GM19463 (cell line): ENCODE measurements at regions not wholly inside any gene's neighbourhood (a gene's known extent, or its start where the extent isn't known, plus 50 kb on each side); places are given as distances from the start of the nearest gene placed in this dataset.

ENCODE experiments used
- ATAC-seq: cut with Tn5 transposase; IDR thresholded peaks from one replicate; pipeline ENCODE4 v1.9.1; 2021; ENCODE audit warnings: mild to moderate bottlenecking, moderate library complexity; ENCODE audit not compliant: unreplicated experiment

DNA sequence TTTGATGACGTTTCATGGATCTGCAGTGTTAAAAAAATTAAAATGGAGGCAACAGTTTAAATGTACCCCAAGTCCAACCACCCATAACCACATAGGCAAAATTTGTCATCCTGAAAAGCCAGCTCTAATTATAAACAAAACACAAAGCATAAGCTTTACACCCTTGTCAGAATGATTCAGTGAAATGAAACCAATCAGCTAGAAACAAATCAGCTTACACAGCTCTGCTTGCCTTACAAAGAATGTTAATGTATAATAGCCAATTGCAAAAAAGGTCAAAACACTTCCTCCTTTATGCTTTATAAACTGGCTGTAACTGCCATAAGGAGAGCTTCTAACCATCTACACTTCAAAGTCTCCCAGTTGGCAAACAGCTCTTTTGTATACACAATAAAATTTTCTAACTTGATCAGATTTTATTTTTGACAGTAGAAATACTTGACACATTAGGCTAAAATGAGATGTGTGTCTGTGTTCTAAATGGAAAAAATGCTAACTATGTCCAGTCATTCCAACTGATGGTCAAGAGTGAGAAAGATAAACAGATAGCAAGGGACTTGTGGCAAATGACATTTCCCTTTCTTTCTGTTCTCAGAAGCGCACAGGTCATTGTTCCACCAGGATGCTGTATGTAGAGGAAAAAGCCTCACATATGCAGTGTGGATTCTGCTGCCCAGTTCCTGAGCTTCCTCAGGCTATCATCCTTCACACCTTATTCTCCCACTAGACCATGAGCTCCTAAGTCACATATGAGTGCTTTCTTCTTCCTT lies 344.3 kb upstream of the ID4 start:
- ATAC-seq: no peak

DNA sequence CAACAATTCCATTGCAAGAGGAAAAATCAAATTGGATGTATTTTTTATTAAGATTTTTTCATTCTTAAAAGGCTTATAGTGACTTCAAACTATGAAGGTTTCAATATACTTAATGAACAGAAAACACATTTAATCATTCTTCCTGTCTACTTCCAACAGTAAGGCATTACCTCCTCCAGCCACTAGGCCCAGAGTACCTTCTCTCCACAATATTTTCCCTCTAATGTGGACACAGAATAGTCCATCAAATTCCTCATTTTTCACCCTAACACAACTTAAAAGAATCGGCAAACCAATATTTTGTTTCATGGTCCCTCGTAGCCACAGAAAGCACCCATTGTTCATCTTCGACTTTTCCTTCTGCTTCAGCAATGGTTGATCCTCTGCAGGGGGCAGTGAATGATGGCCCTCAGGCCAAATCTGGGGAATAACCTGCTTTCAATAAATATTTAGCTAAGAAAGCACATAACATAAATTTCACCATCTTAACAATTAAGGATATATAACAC lies 335.4 kb upstream of the ID4 start:
- no peak for ATAC-seq

DNA sequence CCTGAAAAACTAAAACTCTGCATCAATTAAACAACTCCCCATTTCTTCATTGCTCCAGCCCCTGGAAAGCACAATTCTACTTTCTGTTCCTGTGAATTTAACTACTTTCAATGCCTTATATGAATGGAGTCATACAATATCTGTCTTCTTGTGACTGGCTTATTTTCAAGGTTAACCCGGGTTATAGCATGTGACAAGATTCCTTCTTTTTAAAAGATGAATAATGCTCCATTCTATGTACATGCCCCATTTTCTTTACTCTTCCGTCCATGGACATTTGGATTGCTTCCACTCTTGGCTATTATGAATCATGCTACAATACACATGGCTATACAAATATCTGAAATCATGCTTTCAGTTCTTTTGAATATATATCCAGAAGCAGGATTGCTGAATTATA lies 334.9 kb upstream of the ID4 start:
- no peak for ATAC-seq

DNA sequence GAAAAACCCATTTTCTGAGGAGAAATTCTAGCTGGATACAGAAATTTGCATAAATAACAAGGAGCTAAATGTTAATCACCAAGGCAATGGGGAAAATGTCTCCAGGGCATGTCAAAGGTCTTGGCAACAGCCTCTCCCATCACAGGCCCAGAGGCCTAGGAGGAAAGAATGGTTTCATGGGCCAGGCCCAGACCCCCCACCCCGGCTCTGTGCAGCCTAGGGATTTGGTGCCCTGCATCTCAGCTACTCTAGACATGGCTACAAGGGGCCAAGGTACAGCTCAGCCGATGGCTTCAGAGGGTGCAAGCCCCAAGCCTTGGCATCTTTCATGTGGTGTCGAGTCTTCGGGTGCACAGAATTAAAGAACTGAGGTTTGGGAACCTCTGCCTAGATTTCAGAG lies 321.2 kb upstream of the ID4 start:
- ATAC-seq: no peak

DNA sequence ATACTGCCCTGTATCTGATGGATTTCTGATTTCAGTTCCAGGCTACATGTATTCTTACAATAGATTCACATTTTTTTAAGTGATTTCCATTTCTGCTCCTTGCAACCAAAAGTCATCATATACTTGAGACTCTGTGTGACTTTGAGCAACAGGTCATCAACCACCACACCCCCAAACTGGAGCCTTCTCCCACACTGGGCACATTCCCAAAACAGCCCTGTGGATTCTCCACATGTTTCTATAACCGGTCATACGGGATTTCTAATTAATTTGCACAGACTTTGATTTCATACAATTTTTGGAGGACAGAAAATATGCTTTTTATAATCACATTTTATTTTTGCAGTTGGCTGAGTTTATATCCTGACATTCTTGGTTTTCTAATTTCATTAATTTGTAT lies 317.2 kb upstream of the ID4 start:
- no peak for ATAC-seq

DNA sequence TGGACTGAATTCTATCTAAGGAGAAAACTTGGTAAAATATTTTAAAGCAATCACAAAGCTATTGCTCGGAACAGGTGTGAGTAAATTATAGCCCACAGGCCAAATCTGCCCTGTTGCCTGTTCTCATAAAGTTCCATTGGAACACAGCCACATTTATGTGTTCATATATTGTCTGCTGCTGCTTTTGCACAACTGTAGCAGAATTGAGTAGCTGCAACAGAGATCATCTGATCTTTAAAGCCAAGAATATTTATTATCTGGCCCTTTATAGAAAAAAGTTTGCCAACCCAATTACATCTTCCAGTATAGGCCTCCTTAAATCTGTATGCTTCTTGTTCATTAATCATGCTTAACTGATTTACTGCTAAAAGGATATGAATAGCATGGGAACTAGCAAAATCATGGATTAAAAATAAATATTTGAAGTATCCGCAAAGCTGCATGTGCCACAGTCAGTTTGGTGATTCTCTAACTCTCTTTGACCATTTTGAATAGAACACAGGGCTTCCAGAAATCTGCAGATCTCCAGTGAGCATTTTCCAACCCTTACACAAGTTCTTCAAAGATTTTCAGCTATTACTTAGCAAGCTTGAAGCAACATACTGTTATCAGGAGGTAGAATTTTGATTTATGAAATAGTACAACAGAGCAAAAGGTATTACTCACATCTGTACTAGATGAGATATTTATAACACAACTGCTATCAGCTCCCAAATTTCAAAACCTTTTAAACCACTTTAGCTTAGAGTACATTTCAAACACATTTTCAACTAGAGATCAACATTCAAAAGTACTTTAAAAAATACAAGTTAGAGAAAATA lies 312.6 kb upstream of the ID4 start:
- no peak for ATAC-seq

DNA sequence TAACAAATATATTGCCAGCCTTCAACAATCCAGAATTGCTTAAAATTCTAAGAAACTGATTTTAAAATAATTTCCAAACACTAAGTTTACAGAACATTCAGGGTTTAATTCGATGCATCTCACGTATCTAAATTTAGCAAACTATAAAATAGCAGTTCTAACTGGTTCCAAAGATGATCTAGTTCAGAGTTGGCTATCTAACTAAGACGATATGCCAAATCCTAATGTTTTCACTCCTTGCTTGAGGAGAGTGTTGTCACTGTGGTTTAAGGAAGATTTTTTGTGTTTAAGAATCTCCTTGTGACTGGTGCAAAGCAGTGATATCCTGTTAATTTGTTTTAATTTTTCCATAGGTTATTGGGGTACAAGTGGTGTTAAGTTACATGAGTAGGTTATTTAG lies 311.5 kb upstream of the ID4 start:
- no peak for ATAC-seq

DNA sequence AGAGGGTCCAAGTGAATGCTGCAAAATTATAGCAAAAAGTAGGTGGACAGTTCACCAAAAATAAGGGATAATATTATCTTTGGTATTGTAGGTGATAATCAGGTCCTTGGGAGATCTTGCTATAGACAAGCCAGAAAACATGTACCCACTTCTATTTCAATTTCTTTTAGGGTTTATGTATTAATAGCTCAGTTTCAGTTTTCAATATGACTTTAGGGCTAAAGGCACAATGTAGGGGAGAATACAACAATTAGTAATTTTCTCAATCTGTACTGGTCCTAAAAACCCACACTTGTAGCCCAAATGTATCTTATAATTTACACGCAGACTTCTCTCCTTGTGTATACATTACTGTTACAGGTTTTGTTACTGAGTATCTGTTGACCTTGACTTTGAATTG lies 307.0 kb upstream of the ID4 start:
- no peak for ATAC-seq

DNA sequence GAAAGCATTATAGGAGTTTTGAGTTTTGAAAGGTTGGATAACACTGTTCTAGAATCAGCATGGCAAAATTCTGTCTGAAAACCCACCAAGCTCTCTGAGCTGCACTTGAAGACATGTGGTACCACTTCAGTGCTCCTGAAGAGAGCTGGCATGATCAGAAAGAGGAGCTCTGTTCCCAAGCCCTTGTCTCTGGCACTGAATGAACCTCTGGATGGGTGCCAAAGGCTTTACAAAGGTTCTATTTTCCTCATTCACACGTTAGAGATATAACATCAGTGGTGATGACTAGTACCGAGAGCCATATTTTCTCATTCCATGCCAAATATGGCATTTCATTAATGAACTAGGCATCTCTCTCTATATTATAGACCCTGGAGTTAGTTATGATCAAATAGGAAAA lies 301.8 kb upstream of the ID4 start:
- no peak for ATAC-seq

DNA sequence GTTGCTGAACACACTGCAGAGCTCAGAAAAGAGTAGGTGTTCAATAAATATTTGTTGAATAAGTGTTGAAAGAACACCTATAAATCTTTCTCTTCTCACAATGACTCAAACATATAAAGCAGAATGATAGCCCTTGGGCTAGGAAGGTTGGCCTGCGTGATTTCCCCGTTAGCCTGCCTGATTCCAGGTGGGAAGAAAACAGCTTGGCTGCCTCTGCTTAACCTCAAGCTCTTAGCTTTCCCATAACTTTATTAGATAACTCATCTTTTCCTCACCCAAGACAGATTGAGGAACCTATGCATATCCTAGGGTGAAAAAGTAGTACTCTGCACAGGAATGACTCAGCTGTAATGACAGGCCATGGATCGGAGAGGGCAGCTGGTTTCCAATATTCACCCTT lies 300.3 kb upstream of the ID4 start:
- no peak for ATAC-seq

DNA sequence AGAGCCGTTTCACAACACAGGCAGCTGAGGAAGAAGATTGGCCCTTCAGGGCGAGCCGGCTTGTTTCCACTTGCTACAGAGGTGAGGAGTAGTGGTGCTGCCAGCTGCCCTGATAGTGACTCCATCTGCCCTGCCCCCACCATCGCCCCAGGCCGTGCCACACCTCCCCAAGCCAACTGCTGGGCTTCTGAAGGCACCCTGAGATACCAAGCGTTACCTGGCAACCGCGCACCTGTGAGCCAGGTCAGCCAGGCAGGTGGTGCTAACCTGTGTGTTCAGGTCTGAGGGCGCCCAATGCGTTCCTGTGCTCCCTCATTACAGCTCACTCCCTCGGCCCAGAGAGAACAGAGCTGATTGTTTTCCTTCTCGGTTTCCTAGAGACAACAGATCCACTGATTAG lies 299.1 kb upstream of the ID4 start:
- ATAC-seq: no peak

DNA sequence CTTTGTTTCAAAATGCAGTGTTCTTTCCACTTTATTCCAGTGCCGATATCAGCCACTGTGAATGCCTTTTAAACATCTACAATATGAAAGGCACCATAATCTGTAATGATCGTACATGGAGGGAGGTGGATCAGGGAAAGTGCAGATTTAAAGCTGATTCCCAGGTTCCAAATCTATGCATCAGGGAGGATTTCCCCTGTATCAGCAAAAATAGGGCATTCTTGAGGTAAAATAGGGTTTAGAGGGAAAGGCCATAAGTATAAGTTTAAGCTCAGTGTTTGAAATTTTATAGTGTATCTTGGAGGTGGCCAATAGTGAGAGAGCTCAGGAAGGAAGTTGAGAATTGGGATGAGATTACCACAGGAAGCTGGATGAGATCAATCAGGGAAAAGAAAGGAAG lies 289.7 kb upstream of the ID4 start:
- no peak for ATAC-seq

DNA sequence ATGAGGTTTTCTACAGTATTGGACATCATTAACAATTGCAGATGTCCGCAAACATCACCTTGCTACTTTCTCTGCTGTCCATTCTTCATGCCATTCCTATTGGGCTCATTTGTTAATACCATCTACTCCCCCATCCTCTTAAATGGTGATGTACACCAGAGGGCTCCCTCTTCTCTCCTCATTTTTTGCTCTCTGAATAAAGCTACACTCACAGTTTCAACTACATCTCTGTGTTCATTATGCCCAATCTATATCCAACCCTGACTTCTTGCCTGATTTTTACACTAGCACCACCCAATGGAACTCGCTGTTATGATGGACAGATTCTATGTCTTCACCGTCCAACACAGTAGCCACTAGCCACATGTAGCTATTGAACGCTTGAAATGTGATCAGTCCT lies 288.1 kb upstream of the ID4 start:
- ATAC-seq: no peak

DNA sequence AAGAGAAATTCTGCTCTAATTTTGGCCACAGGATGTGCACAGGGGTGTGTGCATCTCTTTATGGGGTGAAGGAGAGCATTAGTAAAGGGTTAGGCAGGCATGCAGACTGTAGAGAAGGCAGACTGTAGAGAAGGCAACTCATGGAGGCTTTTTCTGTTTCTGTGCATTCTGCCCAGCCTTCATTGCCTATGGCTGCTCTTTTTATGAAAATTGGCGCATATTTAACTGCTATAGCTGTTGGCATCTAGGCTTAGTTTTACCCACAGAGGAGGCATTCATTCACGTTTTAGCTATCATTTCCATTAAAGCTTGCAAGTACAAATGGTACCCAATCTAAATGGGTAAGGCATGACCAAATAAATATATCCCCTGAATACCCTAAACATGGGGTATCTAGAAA lies 286.8 kb upstream of the ID4 start:
- no peak for ATAC-seq

DNA sequence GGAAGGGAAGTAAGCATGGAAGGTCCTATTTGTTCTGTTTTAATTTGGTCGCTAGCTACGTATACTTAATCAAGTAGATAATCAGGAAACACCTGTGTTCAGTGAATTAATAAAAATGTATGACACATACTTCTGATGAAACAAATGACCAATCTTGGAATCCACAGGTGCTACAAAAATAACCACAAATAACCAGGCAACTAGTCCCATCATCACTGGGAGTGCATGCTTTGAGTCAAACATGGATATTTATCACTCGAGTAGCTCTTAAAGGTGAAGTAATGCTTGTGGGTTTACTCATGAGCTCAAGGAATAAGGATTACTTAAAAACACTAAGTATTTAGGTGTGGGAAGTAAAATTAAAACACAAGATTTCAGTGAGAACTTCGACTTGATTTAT lies 285.6 kb upstream of the ID4 start:
- ATAC-seq: no peak

DNA sequence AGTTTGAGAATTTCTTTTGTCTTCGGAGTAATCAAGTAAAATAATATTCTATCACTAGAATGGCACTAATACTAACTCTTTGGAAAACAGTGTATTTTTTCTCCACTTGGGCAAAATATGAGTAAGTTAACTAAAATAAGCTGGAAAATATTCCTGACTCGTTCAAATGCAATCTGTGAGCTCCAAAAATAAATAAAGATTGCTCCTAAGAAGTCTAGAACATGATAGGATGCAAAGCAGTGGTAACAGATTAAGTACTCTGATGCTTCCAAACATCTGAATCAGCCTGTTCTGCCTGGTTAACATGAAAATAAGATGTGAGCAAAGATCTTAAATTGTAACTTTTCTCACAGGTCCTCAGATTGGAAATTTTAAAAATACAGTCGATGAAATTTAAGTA lies 285.1 kb upstream of the ID4 start:
- no peak for ATAC-seq

DNA sequence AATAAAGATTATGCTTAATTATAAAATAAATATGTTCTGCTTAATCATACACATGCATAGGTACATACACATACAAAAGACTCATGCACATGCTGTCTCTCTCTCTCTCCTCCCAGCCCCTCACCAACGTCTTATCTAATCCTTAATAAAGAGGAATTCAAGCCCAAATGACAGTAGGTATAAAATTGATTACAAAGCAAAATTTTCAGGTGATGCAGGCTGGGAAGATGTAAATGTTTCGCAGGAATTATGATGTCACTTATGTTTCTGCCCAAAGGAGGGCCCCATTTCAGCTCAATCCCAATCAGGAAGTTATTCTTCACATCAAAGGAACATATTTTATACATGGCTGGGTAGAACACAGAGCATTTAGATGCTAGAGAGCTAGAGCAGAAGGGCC lies 284.6 kb upstream of the ID4 start:
- no peak for ATAC-seq

DNA sequence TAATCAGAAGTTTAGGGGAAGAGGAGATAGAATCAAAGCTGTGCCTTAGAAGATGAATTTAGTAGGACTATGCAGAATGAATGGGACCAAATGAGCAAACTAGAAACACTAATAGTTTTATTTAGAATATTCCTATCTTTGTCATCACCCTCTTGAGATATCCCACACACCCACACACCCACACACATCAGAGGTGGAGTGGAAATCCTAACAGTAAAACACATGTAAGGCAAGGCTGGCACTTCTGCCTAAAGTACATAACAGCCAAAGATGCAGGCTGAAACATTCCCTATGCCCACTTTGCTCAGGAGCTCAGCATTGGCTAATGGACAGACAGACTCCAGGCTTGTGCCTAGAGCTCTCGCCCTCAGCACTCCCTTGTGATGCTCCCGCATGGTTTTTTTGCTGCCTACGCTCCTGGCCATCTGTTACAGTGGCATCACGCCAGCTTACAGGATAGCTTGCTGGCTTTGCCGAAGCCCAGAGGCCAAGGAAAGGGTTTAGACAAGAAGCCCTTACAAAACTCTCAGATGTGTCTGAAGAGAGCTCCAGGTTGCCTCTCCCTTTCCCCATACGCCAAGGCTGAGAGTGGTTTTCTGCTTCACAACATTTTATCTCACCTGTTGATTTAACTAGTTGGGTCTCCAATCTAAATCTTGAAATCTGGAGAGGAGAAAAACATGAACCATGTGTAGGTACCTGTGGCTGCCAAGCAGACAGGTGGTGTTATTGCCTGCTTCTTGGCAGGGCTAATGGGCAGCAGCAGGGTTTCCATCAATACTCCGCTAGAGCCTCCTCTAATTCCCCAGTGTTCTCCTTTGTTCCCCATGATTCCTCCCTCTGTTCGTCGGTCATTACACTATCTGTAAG lies 282.6 kb upstream of the ID4 start:
- no peak for ATAC-seq

DNA sequence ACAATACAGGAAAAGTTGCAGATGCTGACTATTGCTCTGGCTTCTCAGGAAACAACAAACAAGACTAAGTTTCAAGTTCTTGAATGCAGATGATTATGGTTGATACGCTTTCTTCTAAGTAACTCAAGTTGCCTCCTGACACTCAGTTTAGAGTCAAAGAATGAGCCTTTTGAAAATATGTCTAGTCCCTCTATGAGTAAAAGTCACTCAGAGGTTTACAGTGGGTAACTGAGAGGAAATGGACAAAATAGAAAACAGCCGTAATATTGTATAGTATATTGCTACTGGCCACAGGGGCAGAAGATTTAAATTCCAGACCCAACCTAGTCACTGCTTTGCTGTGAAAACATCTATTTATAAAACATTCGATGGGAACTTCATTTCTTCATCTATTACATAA lies 280.0 kb upstream of the ID4 start:
- ATAC-seq: no peak

DNA sequence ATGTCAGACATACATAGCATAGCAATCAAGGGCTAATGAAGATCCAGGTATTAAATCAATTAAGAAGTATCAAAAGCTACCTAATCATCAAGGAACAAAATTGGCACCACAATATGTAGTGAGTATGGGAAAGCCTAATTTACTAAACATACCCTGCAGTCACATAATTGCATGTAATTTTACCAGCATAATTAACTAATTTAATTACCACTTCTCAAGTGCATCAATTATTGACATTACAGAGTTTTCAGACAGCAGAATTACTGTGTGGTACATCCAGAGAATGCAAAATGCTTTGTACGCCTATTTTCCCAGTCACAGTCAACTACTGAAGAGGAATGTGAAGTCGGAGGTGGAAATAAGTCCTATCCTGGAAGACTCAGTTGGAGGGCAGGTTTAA lies 279.0 kb upstream of the ID4 start:
- ATAC-seq: no peak

DNA sequence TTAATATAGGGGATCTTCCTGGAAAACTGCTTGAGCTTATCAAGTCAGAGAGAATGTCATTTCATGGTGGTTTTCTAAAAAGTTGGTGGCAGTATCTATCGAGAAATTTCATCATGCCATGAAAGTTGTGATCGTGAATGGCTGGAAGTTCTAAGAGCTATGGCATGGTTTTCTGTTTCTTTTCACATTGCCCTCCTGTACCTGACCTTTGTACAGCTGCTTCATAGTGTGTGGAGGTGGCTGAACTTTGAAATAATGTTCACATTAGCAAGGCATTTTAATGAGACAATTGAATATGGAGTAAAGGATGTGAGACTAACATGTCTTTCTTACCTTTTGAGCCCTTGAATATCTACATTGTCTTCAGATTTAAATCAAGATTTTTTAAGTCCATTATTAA lies 278.2 kb upstream of the ID4 start:
- ATAC-seq: no peak
